NCI-H1930 (cell line): ENCODE measurements at regions not wholly inside any gene's neighbourhood (a gene's known extent, or its start where the extent isn't known, plus 50 kb on each side); places are given as distances from the start of the nearest gene placed in this dataset.

ENCODE experiments used
- DNase-seq, 2 experiments: peaks; one replicate each; lab custom pipeline; 2025; lab: John Stamatoyannopoulos, UW

GRCh38 chr20:11354846-11355245 is 562.8 kb upstream of the BTBD3 start:
- DNase-seq, result no peak

- no peak for DNase-seq
These were observed 562.3 kb upstream of the BTBD3 start for GRCh38 chr20:11355345-11355744.

DNA sequence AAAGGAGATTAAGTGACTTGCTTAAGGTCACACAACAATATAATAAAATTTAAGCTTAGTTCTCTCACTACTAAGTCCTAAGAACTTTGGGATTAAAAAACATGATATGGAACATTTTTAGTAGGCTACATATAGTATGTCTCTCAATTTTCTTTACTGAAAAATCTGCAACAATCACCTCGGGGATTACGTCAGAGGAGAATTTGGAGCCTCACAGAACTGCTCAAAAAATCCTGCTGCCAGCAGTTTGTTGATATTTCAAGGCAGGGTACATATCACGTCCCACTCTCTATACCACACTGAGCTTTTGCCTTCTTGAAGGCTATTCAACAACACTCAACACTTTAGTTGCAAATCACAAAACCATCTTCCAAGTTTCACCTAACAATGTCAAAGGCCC is 561.6 kb upstream of the BTBD3 start:
- no peak for DNase-seq

- DNase-seq, result no peak
These were observed 555.2 kb upstream of the BTBD3 start for GRCh38 chr20:11362450-11362849.

GRCh38 chr20:11364736-11365135 is 553.0 kb upstream of the BTBD3 start:
- no peak for DNase-seq

DNA sequence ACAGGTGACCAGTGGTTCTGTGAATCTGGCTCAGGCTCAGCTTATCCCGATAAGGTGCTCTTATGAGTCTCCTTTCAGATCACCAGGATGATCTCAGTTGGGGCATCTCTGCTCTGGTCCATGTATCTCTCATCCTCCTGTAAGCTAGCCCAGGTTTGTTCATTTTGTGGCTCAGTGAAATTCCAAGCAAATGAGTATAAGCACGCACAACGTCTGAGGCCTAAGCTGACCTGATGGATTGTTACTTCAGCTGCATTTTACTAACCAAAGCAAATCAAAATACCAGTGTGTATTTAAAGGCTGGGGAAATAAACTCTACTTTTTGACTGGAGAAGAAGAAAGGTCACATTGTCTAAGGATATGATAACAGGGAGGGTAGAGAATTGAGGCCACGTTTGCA is 551.0 kb upstream of the BTBD3 start:
- DNase-seq, result no peak

- no peak for DNase-seq
These were observed 549.2 kb upstream of the BTBD3 start for GRCh38 chr20:11368499-11368898.

- no peak for DNase-seq
These were observed 548.6 kb upstream of the BTBD3 start for GRCh38 chr20:11368965-11369711.

DNA sequence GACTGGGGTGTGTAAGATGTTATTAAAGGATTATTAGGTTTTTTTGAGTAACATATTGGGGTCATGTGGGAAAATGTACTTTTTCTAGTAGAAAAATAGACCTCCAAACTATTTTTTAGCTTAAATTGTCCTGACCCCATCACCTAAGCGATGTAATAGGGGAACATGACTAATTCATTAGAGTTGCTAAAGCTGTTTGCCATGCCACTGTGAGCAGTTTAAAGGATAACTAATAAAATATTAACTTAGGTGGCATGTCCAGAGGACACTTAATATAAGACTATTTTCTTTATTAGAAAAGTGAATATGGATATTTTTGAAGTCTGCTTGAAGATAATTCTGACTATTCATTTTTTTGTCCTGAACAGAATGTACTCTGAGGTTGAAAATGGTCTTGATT is 545.9 kb upstream of the BTBD3 start:
- no peak for DNase-seq

DNA sequence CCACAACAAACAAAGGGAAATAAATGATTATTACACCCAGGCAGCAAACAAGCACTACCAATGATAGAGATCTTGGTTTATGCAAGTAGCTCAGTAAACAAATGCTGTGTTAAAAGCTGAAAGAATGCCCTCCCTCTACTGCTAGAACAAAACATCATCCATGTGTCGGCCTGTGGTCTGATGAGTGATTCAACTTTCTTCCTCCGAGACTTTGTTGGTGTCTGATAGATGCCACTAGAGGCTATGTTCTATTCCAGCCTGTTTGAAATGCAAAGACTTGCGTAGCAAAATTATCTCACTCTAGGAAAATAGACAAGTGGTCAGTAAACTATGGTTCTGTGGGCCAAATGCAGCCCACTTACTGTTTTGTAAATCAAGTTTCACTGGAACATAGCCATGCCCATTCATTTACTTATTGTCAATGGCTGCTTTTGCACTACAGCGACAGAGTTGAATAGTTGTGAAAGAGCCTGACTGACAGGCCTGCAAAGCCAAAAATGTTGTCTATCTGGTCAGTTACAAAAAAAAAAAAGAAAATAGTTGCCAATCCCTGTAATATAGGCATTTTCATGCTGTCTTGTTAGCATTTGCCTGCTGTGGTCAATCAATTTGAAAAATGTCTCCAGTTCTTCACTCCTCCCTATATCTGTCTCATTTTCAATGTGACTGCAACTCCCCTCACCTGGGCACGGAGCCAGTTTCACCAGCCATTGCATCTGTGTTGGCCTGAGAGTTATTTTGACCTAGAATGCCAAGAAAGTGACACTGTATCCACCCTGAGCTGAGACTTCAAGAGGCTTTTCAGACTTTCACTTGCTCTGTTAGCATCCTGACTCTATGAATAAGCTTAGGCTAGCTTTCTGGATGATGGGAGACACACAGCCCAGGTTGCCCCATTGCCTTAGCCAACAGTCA is 544.6 kb upstream of the BTBD3 start:
- DNase-seq, result no peak

- no peak for DNase-seq
These were observed 542.4 kb upstream of the BTBD3 start for GRCh38 chr20:11375335-11375734.

GRCh38 chr20:11375966-11376365 is 541.7 kb upstream of the BTBD3 start:
- no peak for DNase-seq

GRCh38 chr20:11376420-11376819 is 541.3 kb upstream of the BTBD3 start:
- DNase-seq, result no peak

DNA sequence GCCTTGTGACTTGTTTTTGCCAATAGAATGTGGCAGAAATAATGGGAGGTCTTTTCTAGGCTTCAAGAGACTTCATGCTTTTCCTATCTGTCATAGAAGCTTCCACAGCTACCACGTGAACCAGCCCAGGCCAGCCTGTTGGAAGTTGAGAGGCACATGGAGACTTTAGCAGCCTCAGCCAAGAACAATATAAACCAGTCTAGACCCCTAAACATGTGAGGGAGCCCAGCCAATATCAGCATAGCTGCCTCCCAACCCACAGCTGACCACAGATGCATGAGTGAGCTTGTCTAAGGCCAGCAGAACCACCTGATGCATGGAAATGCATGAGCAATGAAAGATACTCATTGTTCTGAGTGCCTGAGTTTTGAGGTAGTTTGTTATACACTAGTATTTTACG is 540.7 kb upstream of the BTBD3 start:
- no peak for DNase-seq

GRCh38 chr20:11377761-11378160 is 539.9 kb upstream of the BTBD3 start:
- DNase-seq, result no peak

DNA sequence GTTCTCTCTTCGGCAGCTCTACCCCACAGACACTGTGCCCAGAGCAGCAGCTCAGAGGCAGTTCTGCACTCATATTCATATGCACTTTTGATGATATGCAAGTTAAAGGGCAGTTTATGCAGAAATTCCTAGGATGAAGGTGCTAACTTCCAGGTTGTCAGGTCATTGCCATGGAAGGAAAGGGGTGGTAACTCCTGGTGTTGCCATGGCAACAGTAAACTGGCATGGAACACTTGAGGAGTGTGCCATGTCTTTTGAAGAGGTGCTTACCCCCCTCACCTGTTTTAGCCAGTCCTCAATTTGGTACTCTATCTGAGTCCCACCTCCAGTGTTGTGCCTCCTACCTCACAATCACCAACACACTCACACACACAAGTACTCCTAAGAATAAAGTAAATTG is 539.4 kb upstream of the BTBD3 start:
- no peak for DNase-seq

DNA sequence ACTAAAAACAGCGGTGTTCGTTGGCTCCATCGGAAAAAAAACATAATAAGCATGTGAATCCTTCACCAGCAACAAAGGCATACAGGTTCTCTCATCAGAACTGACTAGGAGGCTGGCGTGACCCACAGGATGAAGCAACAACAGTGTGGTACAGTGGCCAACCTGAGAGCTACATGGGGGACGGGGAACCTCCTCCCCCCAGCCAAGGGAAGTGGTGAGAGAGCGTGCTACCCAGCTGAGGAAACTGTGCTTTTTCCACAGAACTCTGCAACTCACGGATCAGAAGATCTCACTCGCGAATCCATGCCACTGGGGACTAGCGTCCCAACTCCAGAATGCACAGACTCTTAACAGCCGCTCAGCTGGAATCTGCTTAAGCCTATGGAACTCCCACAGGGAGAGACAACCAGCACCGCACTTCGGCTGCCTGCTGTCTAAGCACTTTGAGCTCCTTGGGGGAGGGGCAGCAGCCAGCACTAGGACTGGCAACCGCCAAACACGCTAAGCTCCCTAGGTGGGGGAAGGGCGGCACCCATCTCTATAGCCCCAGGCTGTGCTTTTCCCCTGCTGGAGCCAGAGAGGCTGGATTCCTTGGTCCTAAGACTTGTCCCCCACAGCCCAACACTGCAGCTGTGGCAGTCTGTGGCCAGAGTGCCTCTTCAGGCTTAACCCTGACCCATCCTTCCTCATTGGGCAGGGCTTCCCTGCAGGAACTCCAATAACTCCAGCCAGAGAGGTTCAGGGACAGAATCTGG is 538.3 kb upstream of the BTBD3 start:
- no peak for DNase-seq

DNA sequence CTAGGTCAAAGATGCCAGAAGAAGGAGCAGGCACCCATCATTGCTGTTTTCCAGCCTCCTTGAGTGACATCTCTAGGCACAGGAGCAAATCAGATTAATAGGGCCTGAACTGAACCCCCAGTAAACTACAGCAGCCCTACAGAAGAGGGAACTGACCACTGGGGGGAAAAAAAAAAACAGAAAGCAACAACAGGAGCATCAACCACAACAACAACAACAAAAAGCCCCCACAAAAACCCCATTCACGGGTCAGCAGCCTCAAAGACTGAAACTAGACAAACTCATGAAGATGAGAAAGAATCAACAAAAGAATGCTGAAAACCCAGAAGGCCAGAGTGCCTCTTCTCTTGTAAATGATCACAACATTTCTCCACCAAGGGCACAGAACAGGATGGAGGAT is 537.4 kb upstream of the BTBD3 start:
- no peak for DNase-seq

GRCh38 chr20:11387189-11387754 is 530.4 kb upstream of the BTBD3 start:
- DNase-seq, result no peak

- DNase-seq, result no peak
These were observed 528.5 kb upstream of the BTBD3 start for GRCh38 chr20:11389186-11389585.

DNA sequence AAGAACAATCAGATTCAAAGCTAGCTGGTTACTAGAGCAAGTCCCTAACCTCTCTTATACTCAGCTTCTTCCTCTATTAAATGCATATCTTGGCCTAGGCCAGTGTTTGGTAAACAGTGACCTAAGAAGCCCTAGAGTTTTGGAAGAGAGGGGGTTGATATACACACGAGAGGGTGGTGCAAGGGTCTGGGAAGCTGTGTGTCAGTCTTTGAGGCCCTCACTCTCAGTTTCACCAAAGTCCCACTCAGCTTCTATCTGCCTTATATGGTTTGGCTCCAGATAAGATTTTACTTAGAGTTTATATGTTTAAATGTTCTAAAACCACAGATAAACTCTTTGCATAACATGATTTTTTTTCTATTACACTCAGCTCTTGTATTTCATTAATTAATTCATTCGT is 526.1 kb upstream of the BTBD3 start:
- DNase-seq, result no peak

GRCh38 chr20:11394145-11394833 is 523.4 kb upstream of the BTBD3 start:
- no peak for DNase-seq
